ENCODE measurements at regions not wholly inside any gene's neighbourhood (a gene's known extent, or its start where the extent isn't known, plus 50 kb on each side); places are given as distances from the start of the nearest gene placed in this dataset.

DNA sequence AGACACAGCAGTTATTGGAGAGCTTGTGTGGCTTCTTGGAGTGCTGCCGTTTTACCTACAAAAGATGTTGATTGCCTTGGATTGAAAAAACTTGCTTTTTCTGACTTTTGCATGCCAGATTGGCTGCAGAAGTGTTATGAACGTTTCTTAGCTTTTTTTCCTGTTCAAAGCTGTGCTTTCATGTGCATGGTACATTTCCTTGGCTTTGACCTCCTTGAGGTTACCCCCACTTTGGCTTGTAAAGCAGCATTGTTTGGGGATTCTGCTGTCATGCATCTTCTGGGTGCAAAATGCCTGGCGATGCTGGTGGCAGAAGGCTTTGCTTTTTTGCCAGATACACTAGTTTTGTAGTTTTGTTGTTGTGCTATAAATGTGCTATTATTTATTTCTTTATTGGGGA, 80.0 kb downstream of the JRKL start:
- peaks cover 0 to 2% (median 0%) of the 10 kb centered on the region in 4 donors for H3K27me3 ChIP-seq (ENCODE audit: control insufficient read depth in 4 of 4, insufficient read depth in 4 of 4, low read length in 3 of 4)
- no peaks in the 10 kb centered on the region for H3K9me3 ChIP-seq (ENCODE audit: control insufficient read depth in 4 of 4, low read length in 3 of 4)
- no peak for DNase-seq (ENCODE audit: low spot score)
- 60% methylated on average over 3 of the region's 3 CpGs for WGBS
- TF ChIP-seq, protein P1, sequence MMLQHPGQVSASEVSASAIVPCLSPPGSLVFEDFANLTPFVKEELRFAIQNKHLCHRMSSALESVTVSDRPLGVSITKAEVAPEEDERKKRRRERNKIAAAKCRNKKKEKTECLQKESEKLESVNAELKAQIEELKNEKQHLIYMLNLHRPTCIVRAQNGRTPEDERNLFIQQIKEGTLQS (IDR thresholded peaks at IDR 0.05): no peak
- TF ChIP-seq NR2F2 (IDR thresholded peaks at IDR 0.05): no peak
- no peak for TF ChIP-seq SP1 (IDR thresholded peaks at IDR 0.05)
- no peak for TF ChIP-seq REST (IDR thresholded peaks at IDR 0.05)
- no peak overlapping the region for H3K9ac ChIP-seq (ENCODE audit: low read depth in 1 of 2, low read length in 2 of 2)
- H3K4me3 ChIP-seq (ENCODE audit: low read depth in 1 of 3, low read length in 3 of 3): no peak overlapping the region
- no peaks in the 10 kb centered on the region for H3K4me1 ChIP-seq (ENCODE audit: control insufficient read depth in 4 of 4, insufficient read depth in 4 of 4, low read length in 3 of 4)
- no peak overlapping the region for H3K27ac ChIP-seq (ENCODE audit: low read depth in 1 of 2, low read length in 2 of 2)
- no peaks in the 10 kb centered on the region for H3K36me3 ChIP-seq (ENCODE audit: control insufficient read depth in 4 of 4, insufficient read depth in 3 of 4, low read depth in 1 of 4, low read length in 3 of 4)

- TF ChIP-seq FOXA1 (IDR thresholded peaks at IDR 0.05) (no peak), EGR1 (IDR thresholded peaks at IDR 0.05; ENCODE audit: low read depth in 2 of 2) (no peak), RXRA (IDR thresholded peaks at IDR 0.05) (no peak), MAX (IDR thresholded peaks at IDR 0.05) (no peak), YY1 (IDR thresholded peaks at IDR 0.05) (no peak), REST (IDR thresholded peaks at IDR 0.05) (no peak), TAF1 (conservative IDR thresholded peaks at IDR 0.05) (no peak), HNF4G (IDR thresholded peaks at IDR 0.05) (no peak)
- TF ChIP-seq, protein P2, sequence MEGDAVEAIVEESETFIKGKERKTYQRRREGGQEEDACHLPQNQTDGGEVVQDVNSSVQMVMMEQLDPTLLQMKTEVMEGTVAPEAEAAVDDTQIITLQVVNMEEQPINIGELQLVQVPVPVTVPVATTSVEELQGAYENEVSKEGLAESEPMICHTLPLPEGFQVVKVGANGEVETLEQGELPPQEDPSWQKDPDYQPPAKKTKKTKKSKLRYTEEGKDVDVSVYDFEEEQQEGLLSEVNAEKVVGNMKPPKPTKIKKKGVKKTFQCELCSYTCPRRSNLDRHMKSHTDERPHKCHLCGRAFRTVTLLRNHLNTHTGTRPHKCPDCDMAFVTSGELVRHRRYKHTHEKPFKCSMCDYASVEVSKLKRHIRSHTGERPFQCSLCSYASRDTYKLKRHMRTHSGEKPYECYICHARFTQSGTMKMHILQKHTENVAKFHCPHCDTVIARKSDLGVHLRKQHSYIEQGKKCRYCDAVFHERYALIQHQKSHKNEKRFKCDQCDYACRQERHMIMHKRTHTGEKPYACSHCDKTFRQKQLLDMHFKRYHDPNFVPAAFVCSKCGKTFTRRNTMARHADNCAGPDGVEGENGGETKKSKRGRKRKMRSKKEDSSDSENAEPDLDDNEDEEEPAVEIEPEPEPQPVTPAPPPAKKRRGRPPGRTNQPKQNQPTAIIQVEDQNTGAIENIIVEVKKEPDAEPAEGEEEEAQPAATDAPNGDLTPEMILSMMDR (IDR thresholded peaks at IDR 0.05; ENCODE audit: low read depth, low read length, missing input control): no peak
- no peaks in the 10 kb centered on the region for H3K9me3 ChIP-seq (ENCODE audit: control insufficient read depth in 4 of 4, low read length in 3 of 4)
- H3K4me3 ChIP-seq (ENCODE audit: low read depth in 1 of 3, low read length in 3 of 3): no peak overlapping the region
- H3K9ac ChIP-seq (ENCODE audit: low read depth in 1 of 2, low read length in 2 of 2): no peak overlapping the region
- no peaks in the 10 kb centered on the region for H3K4me1 ChIP-seq (ENCODE audit: control insufficient read depth in 4 of 4, insufficient read depth in 4 of 4, low read length in 3 of 4)
- no peak overlapping the region for H3K27ac ChIP-seq (ENCODE audit: low read depth in 1 of 2, low read length in 2 of 2)
- H3K36me3 ChIP-seq (ENCODE audit: control insufficient read depth in 4 of 4, insufficient read depth in 3 of 4, low read depth in 1 of 4, low read length in 3 of 4): no peaks in the 10 kb centered on the region
- WGBS: 67% methylated on average over 1 of the region's 1 CpG
- peaks cover 0 to 2% (median 0%) of the 10 kb centered on the region in 4 donors for H3K27me3 ChIP-seq (ENCODE audit: control insufficient read depth in 4 of 4, insufficient read depth in 4 of 4, low read length in 3 of 4)
- DNase-seq (ENCODE audit: low spot score): no peak
Observed at GRCh38 chr11:96470521-96470920, 80.7 kb downstream of the JRKL start.
